ENCODE measurements at regions not wholly inside any gene's neighbourhood (a gene's known extent, or its start where the extent isn't known, plus 50 kb on each side); places are given as distances from the start of the nearest gene placed in this dataset.

DNA sequence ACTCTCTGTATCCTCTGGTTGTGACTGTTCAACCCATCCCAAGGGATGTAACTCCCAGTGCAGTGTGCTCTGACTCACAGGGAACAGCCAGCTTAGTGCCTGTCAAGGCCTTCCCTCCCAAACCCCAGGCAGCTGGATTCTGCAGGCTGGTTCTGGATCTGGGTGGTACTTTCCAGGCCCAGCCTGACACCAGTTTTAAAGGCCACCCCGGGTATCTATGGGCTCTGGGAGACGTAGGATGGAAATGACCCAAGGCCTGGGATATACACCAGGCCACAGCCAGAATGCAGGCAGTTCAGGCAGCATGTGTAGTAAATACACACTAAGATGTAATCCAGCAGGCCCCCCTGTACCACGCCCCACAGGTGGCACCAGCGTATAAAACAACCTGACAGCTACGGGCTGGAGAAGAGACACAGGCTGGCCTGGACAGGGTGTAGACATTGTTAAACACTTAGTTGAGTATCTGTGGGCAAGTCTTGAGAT, 64.2 kb downstream of the SPINK2 start:
- TF ChIP-seq EZH2 (IDR thresholded peaks at IDR 0.05; ENCODE audit: low read depth): no peak
- TF ChIP-seq, protein P1, sequence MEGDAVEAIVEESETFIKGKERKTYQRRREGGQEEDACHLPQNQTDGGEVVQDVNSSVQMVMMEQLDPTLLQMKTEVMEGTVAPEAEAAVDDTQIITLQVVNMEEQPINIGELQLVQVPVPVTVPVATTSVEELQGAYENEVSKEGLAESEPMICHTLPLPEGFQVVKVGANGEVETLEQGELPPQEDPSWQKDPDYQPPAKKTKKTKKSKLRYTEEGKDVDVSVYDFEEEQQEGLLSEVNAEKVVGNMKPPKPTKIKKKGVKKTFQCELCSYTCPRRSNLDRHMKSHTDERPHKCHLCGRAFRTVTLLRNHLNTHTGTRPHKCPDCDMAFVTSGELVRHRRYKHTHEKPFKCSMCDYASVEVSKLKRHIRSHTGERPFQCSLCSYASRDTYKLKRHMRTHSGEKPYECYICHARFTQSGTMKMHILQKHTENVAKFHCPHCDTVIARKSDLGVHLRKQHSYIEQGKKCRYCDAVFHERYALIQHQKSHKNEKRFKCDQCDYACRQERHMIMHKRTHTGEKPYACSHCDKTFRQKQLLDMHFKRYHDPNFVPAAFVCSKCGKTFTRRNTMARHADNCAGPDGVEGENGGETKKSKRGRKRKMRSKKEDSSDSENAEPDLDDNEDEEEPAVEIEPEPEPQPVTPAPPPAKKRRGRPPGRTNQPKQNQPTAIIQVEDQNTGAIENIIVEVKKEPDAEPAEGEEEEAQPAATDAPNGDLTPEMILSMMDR (conservative IDR thresholded peaks at IDR 0.05): no peak

Data from PC-9 (cell line).